ENCODE measurements at regions not wholly inside any gene's neighbourhood (a gene's known extent, or its start where the extent isn't known, plus 50 kb on each side); places are given as distances from the start of the nearest gene placed in this dataset.

DNA sequence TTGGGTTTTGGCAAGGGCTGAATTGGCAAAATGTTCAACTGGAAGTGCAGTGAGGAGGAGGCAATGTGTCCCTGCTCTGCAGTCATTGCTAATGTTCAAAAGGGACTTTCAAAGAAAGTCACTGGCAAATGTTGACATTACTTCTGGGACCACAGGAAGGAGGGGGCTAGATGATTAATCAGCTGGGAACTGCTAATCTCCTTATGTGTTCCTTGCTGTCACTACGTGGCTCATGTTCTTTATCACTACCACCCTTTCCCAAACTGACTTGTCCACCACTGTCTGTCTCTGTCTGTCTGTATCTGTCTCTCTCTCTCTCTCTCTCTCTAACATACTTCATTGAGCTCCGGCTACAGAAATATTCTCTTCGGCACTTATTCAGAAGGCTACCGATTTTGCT is 86.9 kb upstream of the MTPN start (continued):
- TF ChIP-seq TAF1 (IDR thresholded peaks at IDR 0.05; ENCODE audit: low read depth, low read length) = no peak
- no peak for TF ChIP-seq ASH2L (IDR thresholded peaks at IDR 0.05; ENCODE audit: low read length)
- TF ChIP-seq SUZ12 (IDR thresholded peaks at IDR 0.05; ENCODE audit: low read length) = no peak
- TF ChIP-seq NANOG (IDR thresholded peaks at IDR 0.05; ENCODE audit: insufficient read depth, low read depth, low read length, poor library complexity, severe bottlenecking) = no peak
- TF ChIP-seq GTF2F1 (IDR thresholded peaks at IDR 0.05; ENCODE audit: borderline replicate concordance, low read depth, low read length) = no peak
